GM21515 (cell line): ENCODE measurements at regions not wholly inside any gene's neighbourhood (a gene's known extent, or its start where the extent isn't known, plus 50 kb on each side); places are given as distances from the start of the nearest gene placed in this dataset.

Experiments used
- ATAC-seq: cut with Tn5 transposase; IDR thresholded peaks from one replicate; pipeline ENCODE4 v1.9.1; 2021; ENCODE audit not compliant: unreplicated experiment

- no peak for ATAC-seq
These were observed 186.1 kb downstream of the BRINP2 start for GRCh38 chr1:177356674-177357435.

- ATAC-seq, result no peak
These were observed 184.8 kb downstream of the BRINP2 start for GRCh38 chr1:177355575-177355974.

- no peak for ATAC-seq
These were observed 183.5 kb downstream of the BRINP2 start for GRCh38 chr1:177354247-177354646.

GRCh38 chr1:177351361-177352108 is 180.8 kb downstream of the BRINP2 start:
- ATAC-seq, result no peak

GRCh38 chr1:177346790-177347359 is 176.1 kb downstream of the BRINP2 start:
- ATAC-seq, result no peak

GRCh38 chr1:177343445-177343844 is 172.7 kb downstream of the BRINP2 start:
- ATAC-seq, result no peak

- no peak for ATAC-seq
These were observed 171.0 kb downstream of the BRINP2 start for GRCh38 chr1:177341773-177342172.

- no peak for ATAC-seq
These were observed 169.9 kb downstream of the BRINP2 start for GRCh38 chr1:177340601-177341067.

- no peak for ATAC-seq
These were observed 167.6 kb downstream of the BRINP2 start for GRCh38 chr1:177338376-177338775.

- ATAC-seq, result no peak
These were observed 164.1 kb downstream of the BRINP2 start for GRCh38 chr1:177334903-177335302.

- no peak for ATAC-seq
These were observed 163.3 kb downstream of the BRINP2 start for GRCh38 chr1:177333936-177334595.
